Testis (tissue), 2 donors: ENCODE measurements at regions not wholly inside any gene's neighbourhood (a gene's known extent, or its start where the extent isn't known, plus 50 kb on each side); places are given as distances from the start of the nearest gene placed in this dataset.

ENCODE experiments used
- DNase-seq: peaks from one replicate; pipeline ENCODE4 v3.0.0-alpha.2; 2019
- H3K27ac ChIP-seq, 2 donors: fragments of 200-600 bp; sonication (generic); one replicate each; pipeline ENCODE4 v1.5.1; 2019
- H3K27me3 ChIP-seq: fragments of 200-600 bp; sonication (generic); one replicate; pipeline ENCODE4 v1.5.1; 2019
- H3K36me3 ChIP-seq: fragments of 200-600 bp; sonication (generic); one replicate; pipeline ENCODE4 v1.5.1; 2017; ENCODE audit warnings: low read depth; ENCODE audit errors: missing control alignments
- H3K4me1 ChIP-seq: fragments of 200-600 bp; sonication (generic); one replicate; pipeline ENCODE4 v1.5.1; 2019
- H3K4me3 ChIP-seq, 2 donors: fragments of 200-600 bp; sonication (generic); one replicate each; pipeline ENCODE4 v1.5.1; 2017 to 2019
- H3K9me3 ChIP-seq: fragments of 200-600 bp; sonication (generic); one replicate; pipeline ENCODE4 v1.5.1; 2017
- CTCF ChIP-seq, 3 experiments: fragments of 450-650 bp in 2 of 3; fragments of 200-600 bp in 1 of 3; sonication (generic) in 1 of 3; IDR thresholded peaks; one replicate each; pipeline ENCODE4 v1.5.1; 2016 to 2019; ENCODE audit warnings: antibody characterized with exemption in 3 of 3, mild to moderate bottlenecking in 2 of 3, moderate library complexity in 1 of 3
- POLR2A ChIP-seq: fragments of 450-650 bp; IDR thresholded peaks from one replicate; pipeline ENCODE4 v1.6.1; 2017; ENCODE audit warnings: antibody characterized with exemption, mild to moderate bottlenecking, moderate library complexity
- WGBS, 2 donors: methylation state at CpG; one replicate each; pipeline ENCODE4 v1.1.5; 2018; 5-methylcytosine and 5-hydroxymethylcytosine counted together
- intact Hi-C: fragments of 100-400 bp; cut with DNase I; formaldehyde crosslinking; loops from one replicate; pipeline ENCODE4 v1.15.1; 2023; ENCODE audit warnings: low total_unique reads

GRCh38 chr6:113475392-113475791 lies 381.8 kb upstream of the MARCKS start:
- no peaks in the 10 kb centered on the region for H3K27me3 ChIP-seq
- WGBS, 2 donors: 82 to 100% methylated on average over 1 of the region's 1 CpG

GRCh38 chr6:113476937-113477839 lies 380.0 kb upstream of the MARCKS start:
- Histone ChIP-seq H3K27me3 (no peaks in the 10 kb centered on the region), H3K36me3 (no peaks in the 10 kb centered on the region), H3K9me3 (no peaks in the 10 kb centered on the region), H3K27ac (no peak overlapping the region), H3K4me1 (peaks cover 6% of the 10 kb centered on the region), H3K4me3 (no peak overlapping the region)
- TF ChIP-seq POLR2A (no peak), CTCF (IDR thresholded peaks at IDR 0.05) (no peak)
- WGBS, 2 donors: 61 to 75% methylated on average over 5 of the region's 5 CpGs
- no peak for DNase-seq
- intact Hi-C loops: no loop called here

More at GRCh38 chr6:113475392-113475791, 381.8 kb upstream of the MARCKS start:
- no peaks in the 10 kb centered on the region for H3K36me3 ChIP-seq
- TF ChIP-seq POLR2A (no peak), CTCF (IDR thresholded peaks at IDR 0.05) (no peak)
- H3K27ac ChIP-seq: no peak overlapping the region
- peaks cover 6% of the 10 kb centered on the region for H3K4me1 ChIP-seq
- H3K9me3 ChIP-seq: no peaks in the 10 kb centered on the region
- no peak for DNase-seq
- intact Hi-C loops: no loop called here
- H3K4me3 ChIP-seq: no peak overlapping the region

DNA sequence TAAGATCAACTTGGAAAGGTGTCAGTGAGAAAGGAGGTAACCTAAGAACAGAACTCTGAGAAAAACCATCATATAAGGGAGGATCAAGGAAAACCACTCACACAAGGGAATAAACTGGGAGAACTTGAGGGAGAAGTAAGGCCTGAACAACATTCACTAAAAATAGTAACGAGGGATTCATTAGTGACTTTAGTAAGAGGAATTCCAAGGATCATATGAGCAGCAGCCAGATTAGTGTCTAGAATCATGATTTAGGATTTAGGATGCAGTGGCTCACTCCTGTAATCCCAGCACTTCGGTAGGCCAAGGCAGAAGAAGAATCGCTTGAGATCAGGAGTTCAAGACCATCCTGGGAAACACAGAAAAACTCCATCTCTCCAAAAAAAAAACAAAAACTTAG lies 376.5 kb upstream of the MARCKS start:
- DNase-seq: no peak
- H3K4me3 ChIP-seq: no peak overlapping the region
- no peak overlapping the region for H3K27ac ChIP-seq
- intact Hi-C loops: no loop called here
- H3K36me3 ChIP-seq: no peaks in the 10 kb centered on the region
- no peaks in the 10 kb centered on the region for H3K27me3 ChIP-seq
- H3K4me1 ChIP-seq: peaks cover 6% of the 10 kb centered on the region
- TF ChIP-seq CTCF (IDR thresholded peaks at IDR 0.05): no peak
- no peak for TF ChIP-seq POLR2A
- H3K9me3 ChIP-seq: no peaks in the 10 kb centered on the region
- 88% methylated on average over 3 of the region's 3 CpGs for WGBS, 2 donors

DNA sequence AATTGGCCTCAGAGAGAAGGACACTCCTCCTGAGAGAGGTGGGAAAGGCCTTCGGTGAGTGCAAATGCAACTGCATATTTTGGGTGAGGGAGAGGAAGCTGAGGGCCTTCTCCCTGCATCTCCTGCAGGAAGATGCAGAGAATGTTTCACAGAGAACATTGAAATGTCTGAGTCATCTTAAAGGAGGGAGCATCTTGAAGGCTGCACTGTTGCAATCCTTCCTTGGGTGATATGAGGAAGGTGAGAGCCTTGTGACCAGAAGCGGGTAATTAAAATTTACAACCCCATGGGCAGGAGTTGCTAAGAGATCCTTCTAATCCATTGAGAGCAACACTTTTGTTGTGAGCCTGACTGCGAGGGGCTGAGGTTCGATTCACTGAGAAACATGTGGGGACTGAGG lies 375.7 kb upstream of the MARCKS start:
- no peaks in the 10 kb centered on the region for H3K27me3 ChIP-seq
- no peaks in the 10 kb centered on the region for H3K9me3 ChIP-seq
- WGBS, 2 donors: 91 to 92% methylated on average over 4 of the region's 4 CpGs
- intact Hi-C loops: no loop called here
- no peak for TF ChIP-seq CTCF (IDR thresholded peaks at IDR 0.05)
- TF ChIP-seq POLR2A: no peak
- H3K4me1 ChIP-seq: peaks cover 6% of the 10 kb centered on the region
- no peak overlapping the region for H3K27ac ChIP-seq
- H3K4me3 ChIP-seq: no peak overlapping the region
- H3K36me3 ChIP-seq: no peaks in the 10 kb centered on the region
- DNase-seq: no peak

GRCh38 chr6:113481910-113482309 lies 375.2 kb upstream of the MARCKS start:
- H3K9me3 ChIP-seq: no peaks in the 10 kb centered on the region
- H3K4me1 ChIP-seq: peaks cover 6% of the 10 kb centered on the region
- DNase-seq: no peak
- no peaks in the 10 kb centered on the region for H3K36me3 ChIP-seq
- no peak overlapping the region for H3K27ac ChIP-seq
- TF ChIP-seq POLR2A: no peak
- TF ChIP-seq CTCF (IDR thresholded peaks at IDR 0.05): no peak
- H3K27me3 ChIP-seq: no peaks in the 10 kb centered on the region
- H3K4me3 ChIP-seq: no peak overlapping the region
- intact Hi-C loops: no loop called here
